Bronchial epithelial cell (primary cell): ENCODE measurements at regions not wholly inside any gene's neighbourhood (a gene's known extent, or its start where the extent isn't known, plus 50 kb on each side); places are given as distances from the start of the nearest gene placed in this dataset.
"Not testable (repeated sequence)": the region's sequence is repeated elsewhere in the genome, so short reads cannot be mapped to it uniquely, and the experiment has no call there.

Source experiments
- DNase-seq: peaks from one replicate; pipeline ENCODE4 v3.0.0-alpha.2; 2010; ENCODE audit warnings: low read depth
- FAIRE-seq: peaks from 2 replicates; lab custom pipeline; 2011; peaks lifted over from hg19 to GRCh38; lab: Jason Lieb, UNC
- H3K27me3 ChIP-seq: 2 replicates; pipeline ENCODE4 v1.5.1; 2011; ENCODE audit warnings: low read length; ENCODE audit not compliant: control insufficient read depth, insufficient read depth
- H3K36me3 ChIP-seq: 2 replicates; pipeline ENCODE4 v1.5.1; 2011; ENCODE audit warnings: low read length; ENCODE audit not compliant: control insufficient read depth, insufficient read depth
- H3K4me3 ChIP-seq: 2 replicates; pipeline ENCODE4 v1.5.1; 2011; ENCODE audit warnings: mild to moderate bottlenecking, low read depth, low read length, control low read depth
- CTCF ChIP-seq: IDR thresholded peaks from 2 replicates; pipeline ENCODE4 v1.5.1; 2011; ENCODE audit warnings: mild to moderate bottlenecking, moderate library complexity, low read length, control low read depth, inconsistent platforms; ENCODE audit not compliant: insufficient read depth, severe bottlenecking

- H3K27me3 ChIP-seq, H3K4me3 ChIP-seq, FAIRE-seq, DNase-seq, H3K36me3 ChIP-seq: not testable (repeated sequence)
These were observed 56.2 kb upstream of the CCZ1B start for GRCh38 chr7:6882321-6882721.

GRCh38 chr7:6883756-6884155 lies 57.7 kb upstream of the CCZ1B start:
- not testable (repeated sequence) for H3K27me3 ChIP-seq, FAIRE-seq, H3K4me3 ChIP-seq, DNase-seq, H3K36me3 ChIP-seq

GRCh38 chr7:6886198-6886597 lies 60.1 kb upstream of the CCZ1B start:
- DNase-seq (no peak), FAIRE-seq (no peak)
- H3K36me3 ChIP-seq = no peaks in the 10 kb centered on the region
- no peaks in the 10 kb centered on the region for H3K27me3 ChIP-seq
- no peak for TF ChIP-seq CTCF
- no peak overlapping the region for H3K4me3 ChIP-seq

- not testable (repeated sequence) for DNase-seq, H3K4me3 ChIP-seq, H3K27me3 ChIP-seq, H3K36me3 ChIP-seq, FAIRE-seq
These were observed 62.4 kb upstream of the CCZ1B start for GRCh38 chr7:6888267-6889045.

- no peak for TF ChIP-seq CTCF
- Histone ChIP-seq H3K4me3 (no peak overlapping the region), H3K27me3 (no peaks in the 10 kb centered on the region), H3K36me3 (no peaks in the 10 kb centered on the region)
- no peak for DNase-seq
- FAIRE-seq = peak; percentile 90
These were observed 63.3 kb upstream of the CCZ1B start for GRCh38 chr7:6889252-6889812.

- not testable (repeated sequence) for FAIRE-seq, H3K36me3 ChIP-seq, H3K4me3 ChIP-seq, H3K27me3 ChIP-seq, DNase-seq
These were observed 76.0 kb upstream of the CCZ1B start for GRCh38 chr7:6902097-6902518.

- not testable (repeated sequence) for H3K36me3 ChIP-seq, H3K27me3 ChIP-seq, H3K4me3 ChIP-seq, DNase-seq, FAIRE-seq
These were observed 77.2 kb upstream of the CCZ1B start for GRCh38 chr7:6903289-6903688.

- DNase-seq, H3K27me3 ChIP-seq, FAIRE-seq, H3K36me3 ChIP-seq, H3K4me3 ChIP-seq: not testable (repeated sequence)
These were observed 77.7 kb upstream of the CCZ1B start for GRCh38 chr7:6903792-6904191.

GRCh38 chr7:6917258-6917657 lies 91.2 kb upstream of the CCZ1B start:
- no peak overlapping the region for H3K4me3 ChIP-seq
- no peak for DNase-seq
- H3K27me3 ChIP-seq = no peaks in the 10 kb centered on the region
- no peak for TF ChIP-seq CTCF
- no peak for FAIRE-seq
- no peaks in the 10 kb centered on the region for H3K36me3 ChIP-seq

- not testable (repeated sequence) for H3K4me3 ChIP-seq, FAIRE-seq, DNase-seq, H3K36me3 ChIP-seq, H3K27me3 ChIP-seq
These were observed 93.1 kb upstream of the CCZ1B start for GRCh38 chr7:6919169-6919568.

- not testable (repeated sequence) for DNase-seq, FAIRE-seq, H3K4me3 ChIP-seq, H3K36me3 ChIP-seq, H3K27me3 ChIP-seq
These were observed 98.4 kb upstream of the CCZ1B start for GRCh38 chr7:6924523-6924922.
